ENCODE measurements at regions not wholly inside any gene's neighbourhood (a gene's known extent, or its start where the extent isn't known, plus 50 kb on each side); places are given as distances from the start of the nearest gene placed in this dataset.

DNA sequence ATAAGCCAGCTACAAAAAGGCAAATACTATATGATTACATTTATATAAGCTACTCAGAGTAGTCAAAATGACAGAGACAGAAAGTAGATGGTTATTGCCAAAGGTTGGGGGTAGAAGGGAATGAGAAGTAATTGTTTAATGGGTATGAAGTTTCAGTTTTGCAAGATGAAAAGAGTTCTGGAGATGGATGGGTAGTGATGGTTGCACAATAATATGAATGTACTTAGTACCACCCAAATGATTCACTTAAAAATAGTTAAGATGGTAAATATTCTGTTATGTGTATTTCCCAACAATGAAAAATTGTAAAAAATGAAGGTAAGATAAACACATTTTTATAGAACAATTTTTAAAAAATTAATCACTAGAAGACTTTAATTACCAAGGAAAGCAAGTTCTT, 448.4 kb downstream of the ADCYAP1 start:
- H3K4me1 ChIP-seq (ENCODE audit: control insufficient read depth, insufficient read depth, low read depth, low read length) = no peaks in the 10 kb centered on the region
- no peaks in the 10 kb centered on the region for H3K79me1 ChIP-seq (replicated peaks; ENCODE audit: low read length, poor library complexity, severe bottlenecking)
- H3K27ac ChIP-seq (ENCODE audit: low read length, poor library complexity, severe bottlenecking) = no peak overlapping the region
- H3K14ac ChIP-seq (ENCODE audit: low read length in 2 of 2) = no peak overlapping the region
- no peaks in the 10 kb centered on the region for H3K27me3 ChIP-seq (ENCODE audit: control insufficient read depth in 1 of 2, insufficient read depth in 1 of 2, low read length in 2 of 2)
- no peak overlapping the region for H3K9ac ChIP-seq (ENCODE audit: low read length)
- no peak overlapping the region for H3K23ac ChIP-seq (ENCODE audit: low read length in 2 of 2)
- no peak overlapping the region for H3K4me3 ChIP-seq (ENCODE audit: insufficient read depth in 1 of 2, low read depth in 1 of 2, low read length in 2 of 2)
- H2AK5ac ChIP-seq (ENCODE audit: low read length, severe bottlenecking) = no peak overlapping the region
- H3K4me2 ChIP-seq (ENCODE audit: low read length, poor library complexity, severe bottlenecking) = no peak overlapping the region
- no peak overlapping the region for H4K91ac ChIP-seq (ENCODE audit: low read length)
- no peak overlapping the region for H3K18ac ChIP-seq (ENCODE audit: low read depth in 1 of 2, low read length in 2 of 2)
- H3K36me3 ChIP-seq (ENCODE audit: control insufficient read depth in 1 of 2, insufficient read depth in 2 of 2, low read depth in 1 of 2, low read length in 2 of 2) = no peaks in the 10 kb centered on the region
- H2AFZ ChIP-seq (ENCODE audit: low read depth, low read length) = no peak overlapping the region
- DNase-seq = no peak
- no peaks in the 10 kb centered on the region for H3K9me3 ChIP-seq (ENCODE audit: control insufficient read depth, low read length)
- H2BK15ac ChIP-seq (ENCODE audit: low read depth, poor library complexity, severe bottlenecking) = no peak overlapping the region
- no peak overlapping the region for H4K8ac ChIP-seq (ENCODE audit: low read length)
- no peak overlapping the region for H3K4ac ChIP-seq (ENCODE audit: low read depth in 1 of 2, low read length in 2 of 2)
- no peak overlapping the region for H2BK120ac ChIP-seq (ENCODE audit: low read depth, low read length)
- no peak overlapping the region for H2BK12ac ChIP-seq (ENCODE audit: low read length in 2 of 2)
- no peak overlapping the region for H2BK5ac ChIP-seq (ENCODE audit: low read depth, low read length, poor library complexity, severe bottlenecking)

DNA sequence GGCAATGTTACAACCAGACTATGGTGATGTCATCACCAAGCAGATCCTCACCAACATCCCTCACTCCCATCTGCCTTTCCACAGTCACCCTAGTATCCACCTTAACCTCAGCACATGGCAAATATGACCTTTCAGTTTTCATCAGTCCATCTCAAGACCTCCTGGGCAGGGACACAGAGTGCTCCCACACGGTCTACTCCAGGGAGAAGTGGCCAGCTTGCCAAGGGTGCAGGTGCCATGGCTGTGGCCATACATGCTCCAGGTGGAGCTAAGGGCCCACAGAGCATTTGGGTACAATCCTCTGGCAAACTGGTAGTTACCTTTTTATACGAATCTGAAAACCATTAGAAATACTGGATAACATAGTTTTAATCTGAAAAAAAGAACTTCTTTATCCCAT, 453.1 kb downstream of the ADCYAP1 start:
- no peak overlapping the region for H2BK120ac ChIP-seq (ENCODE audit: low read depth, low read length)
- no peak for DNase-seq
- H3K14ac ChIP-seq (ENCODE audit: low read length in 2 of 2) = no peak overlapping the region

GRCh38 chr18:1361936-1362335, 457.3 kb downstream of the ADCYAP1 start:
- Histone ChIP-seq H3K4me3 (ENCODE audit: insufficient read depth in 1 of 2, low read depth in 1 of 2, low read length in 2 of 2) (no peak overlapping the region), H3K27ac (ENCODE audit: low read length, poor library complexity, severe bottlenecking) (no peak overlapping the region), H3K4ac (ENCODE audit: low read depth in 1 of 2, low read length in 2 of 2) (no peak overlapping the region), H2BK15ac (ENCODE audit: low read depth, poor library complexity, severe bottlenecking) (no peak overlapping the region), H3K79me1 (replicated peaks; ENCODE audit: low read length, poor library complexity, severe bottlenecking) (no peaks in the 10 kb centered on the region), H3K23ac (ENCODE audit: low read length in 2 of 2) (no peak overlapping the region), H2BK120ac (ENCODE audit: low read depth, low read length) (no peak overlapping the region), H2AK5ac (ENCODE audit: low read length, severe bottlenecking) (no peak overlapping the region), H4K91ac (ENCODE audit: low read length) (no peak overlapping the region), H3K36me3 (ENCODE audit: control insufficient read depth in 1 of 2, insufficient read depth in 2 of 2, low read depth in 1 of 2, low read length in 2 of 2) (no peaks in the 10 kb centered on the region), H2BK5ac (ENCODE audit: low read depth, low read length, poor library complexity, severe bottlenecking) (no peak overlapping the region), H3K18ac (ENCODE audit: low read depth in 1 of 2, low read length in 2 of 2) (no peak overlapping the region), H2BK12ac (ENCODE audit: low read length in 2 of 2) (no peak overlapping the region), H3K27me3 (ENCODE audit: control insufficient read depth in 1 of 2, insufficient read depth in 1 of 2, low read length in 2 of 2) (no peaks in the 10 kb centered on the region), H2AFZ (ENCODE audit: low read depth, low read length) (no peak overlapping the region), H4K8ac (ENCODE audit: low read length) (no peak overlapping the region), H3K14ac (ENCODE audit: low read length in 2 of 2) (no peak overlapping the region), H3K9me3 (ENCODE audit: control insufficient read depth, low read length) (no peaks in the 10 kb centered on the region), H3K9ac (ENCODE audit: low read length) (no peak overlapping the region), H3K4me2 (ENCODE audit: low read length, poor library complexity, severe bottlenecking) (no peak overlapping the region), H3K4me1 (ENCODE audit: control insufficient read depth, insufficient read depth, low read depth, low read length) (no peaks in the 10 kb centered on the region)
- WGBS = 50% methylated on average over 2 of the region's 3 CpGs
- no peak for DNase-seq

More for the DNA sequence above, 453.1 kb downstream of the ADCYAP1 start:
- H2AK5ac ChIP-seq (ENCODE audit: low read length, severe bottlenecking) = no peak overlapping the region
- no peak overlapping the region for H4K8ac ChIP-seq (ENCODE audit: low read length)
- no peaks in the 10 kb centered on the region for H3K79me1 ChIP-seq (replicated peaks; ENCODE audit: low read length, poor library complexity, severe bottlenecking)
- no peaks in the 10 kb centered on the region for H3K27me3 ChIP-seq (ENCODE audit: control insufficient read depth in 1 of 2, insufficient read depth in 1 of 2, low read length in 2 of 2)
- no peak overlapping the region for H3K4me3 ChIP-seq (ENCODE audit: insufficient read depth in 1 of 2, low read depth in 1 of 2, low read length in 2 of 2)
- no peak overlapping the region for H4K91ac ChIP-seq (ENCODE audit: low read length)
- no peak overlapping the region for H3K9ac ChIP-seq (ENCODE audit: low read length)
- no peak overlapping the region for H3K4ac ChIP-seq (ENCODE audit: low read depth in 1 of 2, low read length in 2 of 2)
- no peak overlapping the region for H3K4me2 ChIP-seq (ENCODE audit: low read length, poor library complexity, severe bottlenecking)
- no peak overlapping the region for H2BK15ac ChIP-seq (ENCODE audit: low read depth, poor library complexity, severe bottlenecking)
- no peak overlapping the region for H3K23ac ChIP-seq (ENCODE audit: low read length in 2 of 2)
- no peak overlapping the region for H2BK5ac ChIP-seq (ENCODE audit: low read depth, low read length, poor library complexity, severe bottlenecking)
- H3K9me3 ChIP-seq (ENCODE audit: control insufficient read depth, low read length) = no peaks in the 10 kb centered on the region
- no peak overlapping the region for H3K18ac ChIP-seq (ENCODE audit: low read depth in 1 of 2, low read length in 2 of 2)
- no peaks in the 10 kb centered on the region for H3K36me3 ChIP-seq (ENCODE audit: control insufficient read depth in 1 of 2, insufficient read depth in 2 of 2, low read depth in 1 of 2, low read length in 2 of 2)
- WGBS = 64% methylated on average over 1 of the region's 2 CpGs
- no peak overlapping the region for H2AFZ ChIP-seq (ENCODE audit: low read depth, low read length)
- no peak overlapping the region for H2BK12ac ChIP-seq (ENCODE audit: low read length in 2 of 2)
- no peaks in the 10 kb centered on the region for H3K4me1 ChIP-seq (ENCODE audit: control insufficient read depth, insufficient read depth, low read depth, low read length)
- H3K27ac ChIP-seq (ENCODE audit: low read length, poor library complexity, severe bottlenecking) = no peak overlapping the region

- WGBS = 89% methylated on average over 4 of the region's 6 CpGs
- no peaks in the 10 kb centered on the region for H3K27me3 ChIP-seq (ENCODE audit: control insufficient read depth in 1 of 2, insufficient read depth in 1 of 2, low read length in 2 of 2)
- no peak overlapping the region for H4K91ac ChIP-seq (ENCODE audit: low read length)
Observed at GRCh38 chr18:1370552-1370951, 465.9 kb downstream of the ADCYAP1 start.

More at GRCh38 chr18:1370552-1370951, 465.9 kb downstream of the ADCYAP1 start:
- H2BK5ac ChIP-seq (ENCODE audit: low read depth, low read length, poor library complexity, severe bottlenecking) = no peak overlapping the region
- no peak overlapping the region for H3K23ac ChIP-seq (ENCODE audit: low read length in 2 of 2)
- no peaks in the 10 kb centered on the region for H3K9me3 ChIP-seq (ENCODE audit: control insufficient read depth, low read length)
- H2BK12ac ChIP-seq (ENCODE audit: low read length in 2 of 2) = no peak overlapping the region
- H3K4me3 ChIP-seq (ENCODE audit: insufficient read depth in 1 of 2, low read depth in 1 of 2, low read length in 2 of 2) = no peak overlapping the region
- no peak overlapping the region for H3K14ac ChIP-seq (ENCODE audit: low read length in 2 of 2)
- no peaks in the 10 kb centered on the region for H3K4me1 ChIP-seq (ENCODE audit: control insufficient read depth, insufficient read depth, low read depth, low read length)
- no peaks in the 10 kb centered on the region for H3K79me1 ChIP-seq (replicated peaks; ENCODE audit: low read length, poor library complexity, severe bottlenecking)
- H2AFZ ChIP-seq (ENCODE audit: low read depth, low read length) = no peak overlapping the region
- no peak for DNase-seq
- no peak overlapping the region for H2BK15ac ChIP-seq (ENCODE audit: low read depth, poor library complexity, severe bottlenecking)
- no peak overlapping the region for H3K9ac ChIP-seq (ENCODE audit: low read length)
- H3K18ac ChIP-seq (ENCODE audit: low read depth in 1 of 2, low read length in 2 of 2) = no peak overlapping the region
- no peak overlapping the region for H4K8ac ChIP-seq (ENCODE audit: low read length)
- no peak overlapping the region for H2AK5ac ChIP-seq (ENCODE audit: low read length, severe bottlenecking)
- H2BK120ac ChIP-seq (ENCODE audit: low read depth, low read length) = no peak overlapping the region
- no peak overlapping the region for H3K27ac ChIP-seq (ENCODE audit: low read length, poor library complexity, severe bottlenecking)
- H3K4ac ChIP-seq (ENCODE audit: low read depth in 1 of 2, low read length in 2 of 2) = no peak overlapping the region
- H3K36me3 ChIP-seq (ENCODE audit: control insufficient read depth in 1 of 2, insufficient read depth in 2 of 2, low read depth in 1 of 2, low read length in 2 of 2) = no peaks in the 10 kb centered on the region
- no peak overlapping the region for H3K4me2 ChIP-seq (ENCODE audit: low read length, poor library complexity, severe bottlenecking)
